GM12878 (cell line): ENCODE measurements at regions not wholly inside any gene's neighbourhood (a gene's known extent, or its start where the extent isn't known, plus 50 kb on each side); places are given as distances from the start of the nearest gene placed in this dataset.

Experiments
- BHLHE40 ChIP-seq, 2 experiments: fragments of 450-650 bp in 1 of 2; IDR thresholded peaks; 2 replicates each; pipeline ENCODE4 v1.6.1; 2011 to 2017; ENCODE audit warnings: low read depth in 2 of 2, borderline replicate concordance in 1 of 2, improper control_type of control experiment in 1 of 2, low read length in 1 of 2, mild to moderate bottlenecking in 1 of 2
- CEBPB ChIP-seq, 2 experiments: fragments of 150-350 bp in 1 of 2; IDR thresholded peaks; 2 replicates each; pipeline ENCODE4 v1.6.1; 2012 to 2014; ENCODE audit warnings: low read depth in 2 of 2, low read length in 2 of 2, borderline replicate concordance in 1 of 2, inconsistent platforms in 1 of 2
- CHD4 ChIP-seq: fragments of 200-600 bp; sonication (generic); IDR thresholded peaks from 2 replicates; pipeline ENCODE4 v1.6.1; 2016; ENCODE audit warnings: mild to moderate bottlenecking
- EZH2 ChIP-seq: IDR thresholded peaks from 2 replicates; pipeline ENCODE4 v1.6.1; 2012; ENCODE audit warnings: low read depth, mild to moderate bottlenecking, control low read depth, inconsistent platforms, low read length, borderline replicate concordance; ENCODE audit not compliant: control insufficient read depth
- IRF4 ChIP-seq: IDR thresholded peaks from 2 replicates; pipeline ENCODE4 v1.6.1; 2011; ENCODE audit warnings: low read depth, low read length
- MXI1 ChIP-seq: fragments of 150-350 bp; IDR thresholded peaks from 2 replicates; pipeline ENCODE4 v1.6.1; 2011; ENCODE audit warnings: low read depth, mild to moderate bottlenecking, inconsistent platforms, low read length, improper control_type of control experiment
- NRF1 ChIP-seq: conservative IDR thresholded peaks from 2 replicates; pipeline ENCODE4 v1.6.1; 2011; ENCODE audit warnings: mild to moderate bottlenecking, low read depth, low read length, improper control_type of control experiment
- POLR2A ChIP-seq: IDR thresholded peaks from 2 replicates; pipeline ENCODE4 v1.6.1; 2011; ENCODE audit warnings: low read depth, mild to moderate bottlenecking, low read length
- POLR2AphosphoS5 ChIP-seq: IDR thresholded peaks from 2 replicates; pipeline ENCODE4 v1.6.1; 2011; ENCODE audit warnings: mild to moderate bottlenecking, low read length, inconsistent platforms
- TCF3 ChIP-seq: IDR thresholded peaks from 2 replicates; pipeline ENCODE4 v1.6.1; 2012; ENCODE audit warnings: low read depth, mild to moderate bottlenecking, low read length, borderline replicate concordance; ENCODE audit not compliant: insufficient read depth
- ZNF24 ChIP-seq: fragments of 450-650 bp; IDR thresholded peaks from 2 replicates; pipeline ENCODE4 v1.6.1; 2017; ENCODE audit warnings: antibody characterized with exemption, mild to moderate bottlenecking
- TF ChIP-seq, protein P1 (sequence below), 3 experiments: IDR thresholded peaks in 2 of 3; conservative IDR thresholded peaks in 1 of 3; 2 replicates each; pipeline ENCODE4 v1.5.1; 2011; ENCODE audit warnings: low read depth in 3 of 3, low read length in 3 of 3, mild to moderate bottlenecking in 3 of 3, control low read depth in 2 of 3, moderate library complexity in 2 of 3, inconsistent platforms in 1 of 3, mixed read lengths in 1 of 3; ENCODE audit not compliant: control insufficient read depth in 2 of 3, insufficient read depth in 1 of 3; ENCODE audit errors: extremely low read depth in 1 of 3
- TF ChIP-seq, protein P2 (sequence below): fragments of 450-650 bp; IDR thresholded peaks from 2 replicates; pipeline ENCODE4 v1.6.1; 2017; ENCODE audit warnings: mild to moderate bottlenecking, moderate library complexity
- TF ChIP-seq, protein P3 (sequence below): IDR thresholded peaks from 2 replicates; pipeline ENCODE4 v1.6.1; 2011; ENCODE audit warnings: mild to moderate bottlenecking, low read depth, low read length, moderate library complexity; ENCODE audit not compliant: insufficient replicate concordance

- no peak for TF ChIP-seq ZNF24
- no peak for TF ChIP-seq POLR2A
- no peak for TF ChIP-seq TCF3
- TF ChIP-seq, protein P1, sequence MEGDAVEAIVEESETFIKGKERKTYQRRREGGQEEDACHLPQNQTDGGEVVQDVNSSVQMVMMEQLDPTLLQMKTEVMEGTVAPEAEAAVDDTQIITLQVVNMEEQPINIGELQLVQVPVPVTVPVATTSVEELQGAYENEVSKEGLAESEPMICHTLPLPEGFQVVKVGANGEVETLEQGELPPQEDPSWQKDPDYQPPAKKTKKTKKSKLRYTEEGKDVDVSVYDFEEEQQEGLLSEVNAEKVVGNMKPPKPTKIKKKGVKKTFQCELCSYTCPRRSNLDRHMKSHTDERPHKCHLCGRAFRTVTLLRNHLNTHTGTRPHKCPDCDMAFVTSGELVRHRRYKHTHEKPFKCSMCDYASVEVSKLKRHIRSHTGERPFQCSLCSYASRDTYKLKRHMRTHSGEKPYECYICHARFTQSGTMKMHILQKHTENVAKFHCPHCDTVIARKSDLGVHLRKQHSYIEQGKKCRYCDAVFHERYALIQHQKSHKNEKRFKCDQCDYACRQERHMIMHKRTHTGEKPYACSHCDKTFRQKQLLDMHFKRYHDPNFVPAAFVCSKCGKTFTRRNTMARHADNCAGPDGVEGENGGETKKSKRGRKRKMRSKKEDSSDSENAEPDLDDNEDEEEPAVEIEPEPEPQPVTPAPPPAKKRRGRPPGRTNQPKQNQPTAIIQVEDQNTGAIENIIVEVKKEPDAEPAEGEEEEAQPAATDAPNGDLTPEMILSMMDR (IDR thresholded peaks at IDR 0.05 in 2 of 3, conservative IDR thresholded peaks at IDR 0.05 in 1 of 3; ENCODE audit: control insufficient read depth in 2 of 3, extremely low read depth in 1 of 3, insufficient read depth in 1 of 3, low read depth in 3 of 3, low read length in 3 of 3) = no peak
- TF ChIP-seq NRF1 = no peak
- TF ChIP-seq POLR2AphosphoS5 = no peak
- TF ChIP-seq CEBPB (IDR thresholded peaks at IDR 0.05; ENCODE audit: borderline replicate concordance in 1 of 2, low read depth in 2 of 2, low read length in 2 of 2) = no peak
- no peak for TF ChIP-seq MXI1
- TF ChIP-seq, protein P2, sequence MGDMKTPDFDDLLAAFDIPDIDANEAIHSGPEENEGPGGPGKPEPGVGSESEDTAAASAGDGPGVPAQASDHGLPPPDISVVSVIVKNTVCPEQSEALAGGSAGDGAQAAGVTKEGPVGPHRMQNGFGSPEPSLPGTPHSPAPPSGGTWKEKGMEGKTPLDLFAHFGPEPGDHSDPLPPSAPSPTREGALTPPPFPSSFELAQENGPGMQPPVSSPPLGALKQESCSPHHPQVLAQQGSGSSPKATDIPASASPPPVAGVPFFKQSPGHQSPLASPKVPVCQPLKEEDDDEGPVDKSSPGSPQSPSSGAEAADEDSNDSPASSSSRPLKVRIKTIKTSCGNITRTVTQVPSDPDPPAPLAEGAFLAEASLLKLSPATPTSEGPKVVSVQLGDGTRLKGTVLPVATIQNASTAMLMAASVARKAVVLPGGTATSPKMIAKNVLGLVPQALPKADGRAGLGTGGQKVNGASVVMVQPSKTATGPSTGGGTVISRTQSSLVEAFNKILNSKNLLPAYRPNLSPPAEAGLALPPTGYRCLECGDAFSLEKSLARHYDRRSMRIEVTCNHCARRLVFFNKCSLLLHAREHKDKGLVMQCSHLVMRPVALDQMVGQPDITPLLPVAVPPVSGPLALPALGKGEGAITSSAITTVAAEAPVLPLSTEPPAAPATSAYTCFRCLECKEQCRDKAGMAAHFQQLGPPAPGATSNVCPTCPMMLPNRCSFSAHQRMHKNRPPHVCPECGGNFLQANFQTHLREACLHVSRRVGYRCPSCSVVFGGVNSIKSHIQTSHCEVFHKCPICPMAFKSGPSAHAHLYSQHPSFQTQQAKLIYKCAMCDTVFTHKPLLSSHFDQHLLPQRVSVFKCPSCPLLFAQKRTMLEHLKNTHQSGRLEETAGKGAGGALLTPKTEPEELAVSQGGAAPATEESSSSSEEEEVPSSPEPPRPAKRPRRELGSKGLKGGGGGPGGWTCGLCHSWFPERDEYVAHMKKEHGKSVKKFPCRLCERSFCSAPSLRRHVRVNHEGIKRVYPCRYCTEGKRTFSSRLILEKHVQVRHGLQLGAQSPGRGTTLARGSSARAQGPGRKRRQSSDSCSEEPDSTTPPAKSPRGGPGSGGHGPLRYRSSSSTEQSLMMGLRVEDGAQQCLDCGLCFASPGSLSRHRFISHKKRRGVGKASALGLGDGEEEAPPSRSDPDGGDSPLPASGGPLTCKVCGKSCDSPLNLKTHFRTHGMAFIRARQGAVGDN = no peak
- TF ChIP-seq EZH2 = no peak
- no peak for TF ChIP-seq CHD4
- TF ChIP-seq BHLHE40 (IDR thresholded peaks at IDR 0.05; ENCODE audit: borderline replicate concordance in 1 of 2, low read depth in 2 of 2, low read length in 1 of 2) = no peak
- no peak for TF ChIP-seq IRF4
- TF ChIP-seq, protein P3, sequence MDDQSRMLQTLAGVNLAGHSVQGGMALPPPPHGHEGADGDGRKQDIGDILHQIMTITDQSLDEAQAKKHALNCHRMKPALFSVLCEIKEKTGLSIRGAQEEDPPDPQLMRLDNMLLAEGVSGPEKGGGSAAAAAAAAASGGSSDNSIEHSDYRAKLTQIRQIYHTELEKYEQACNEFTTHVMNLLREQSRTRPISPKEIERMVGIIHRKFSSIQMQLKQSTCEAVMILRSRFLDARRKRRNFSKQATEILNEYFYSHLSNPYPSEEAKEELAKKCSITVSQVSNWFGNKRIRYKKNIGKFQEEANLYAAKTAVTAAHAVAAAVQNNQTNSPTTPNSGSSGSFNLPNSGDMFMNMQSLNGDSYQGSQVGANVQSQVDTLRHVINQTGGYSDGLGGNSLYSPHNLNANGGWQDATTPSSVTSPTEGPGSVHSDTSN = no peak
Observed at GRCh38 chr15:97598353-97598798, 362.1 kb upstream of the ARRDC4 start.
